IMR-90 (cell line): ENCODE measurements at regions not wholly inside any gene's neighbourhood (a gene's known extent, or its start where the extent isn't known, plus 50 kb on each side); places are given as distances from the start of the nearest gene placed in this dataset.

ENCODE experiments used
- ATAC-seq: fragments of 200-7000 bp; cut with Tn5 transposase; 2 replicates; pipeline ENCODE4 v1.9.1; 2020; ENCODE audit warnings: low read depth, mild to moderate bottlenecking, moderate library complexity
- BruUV-seq: library from RNA; stranded (reverse); fragments of 400-500 nt; replicated peaks from 2 replicates; lab custom pipeline; 2021; lab: Mats Ljungman, UMichigan
- CTCF ChIA-PET: fragments of 300-600 bp; formaldehyde crosslinking; extraction: SDS; loops from one replicate; lab custom pipeline; 2021; ENCODE audit warnings: antibody characterized with exemption; lab: Yijun Ruan, JAX
- POLR2A ChIA-PET: fragments of 300-600 bp; sonication (Branson Sonifier 250); formaldehyde crosslinking; loops from one replicate; lab custom pipeline; 2022; ENCODE audit warnings: antibody characterized with exemption; ENCODE audit not compliant: unreplicated experiment; lab: Charles Lee
- DNase-seq: peaks from one replicate; pipeline ENCODE4 v3.0.0; 2013
- H2AFZ ChIP-seq: replicated peaks from 2 replicates; pipeline ENCODE3; 2013; ENCODE audit warnings: low read length, mild to moderate bottlenecking; ENCODE audit not compliant: poor library complexity
- H2AK5ac ChIP-seq: 2 replicates; pipeline ENCODE4 v1.6.1; 2013; ENCODE audit warnings: low read depth, low read length, inconsistent platforms
- H2AK9ac ChIP-seq: replicated peaks from 2 replicates; pipeline ENCODE3; 2013; ENCODE audit warnings: mild to moderate bottlenecking, low read depth, low read length, moderate library complexity; ENCODE audit not compliant: poor library complexity
- H2BK120ac ChIP-seq: 2 replicates; pipeline ENCODE4 v1.6.1; 2013; ENCODE audit warnings: low read depth, low read length, inconsistent platforms
- H2BK15ac ChIP-seq: 3 replicates; pipeline ENCODE4 v1.6.1; 2013; ENCODE audit warnings: low read depth, low read length, inconsistent platforms
- H2BK20ac ChIP-seq: 2 replicates; pipeline ENCODE4 v1.6.1; 2013; ENCODE audit warnings: low read depth, mild to moderate bottlenecking, inconsistent platforms, low read length, moderate library complexity
- H2BK5ac ChIP-seq: 2 replicates; pipeline ENCODE4 v1.6.1; 2013; ENCODE audit warnings: mild to moderate bottlenecking, low read depth, low read length, inconsistent platforms; ENCODE audit not compliant: poor library complexity, severe bottlenecking
- H3K14ac ChIP-seq: replicated peaks from 2 replicates; pipeline ENCODE4 v1.6.1; 2013; ENCODE audit warnings: low read depth, low read length, inconsistent platforms
- H3K18ac ChIP-seq: 2 replicates; pipeline ENCODE4 v1.6.1; 2013; ENCODE audit warnings: low read depth, low read length, control low read depth
- H3K23ac ChIP-seq: 2 replicates; pipeline ENCODE4 v1.6.1; 2013; ENCODE audit warnings: low read depth, low read length, inconsistent platforms
- H3K27ac ChIP-seq: 2 replicates; pipeline ENCODE4 v1.5.1; 2013; ENCODE audit warnings: mild to moderate bottlenecking, control low read depth, low read length; ENCODE audit not compliant: insufficient read depth
- H3K27me3 ChIP-seq: 2 replicates; pipeline ENCODE4 v1.6.1; 2013; ENCODE audit warnings: low read length; ENCODE audit not compliant: control insufficient read depth, insufficient read depth
- H3K36me3 ChIP-seq: 2 replicates; pipeline ENCODE4 v1.6.1; 2013; ENCODE audit warnings: low read length, mixed read lengths; ENCODE audit not compliant: control insufficient read depth, insufficient read depth
- H3K4ac ChIP-seq: 2 replicates; pipeline ENCODE4 v1.6.1; 2013; ENCODE audit warnings: low read depth, low read length, inconsistent platforms
- H3K4me1 ChIP-seq: 2 replicates; pipeline ENCODE4 v1.6.1; 2013; ENCODE audit warnings: low read length, mixed read lengths; ENCODE audit not compliant: control insufficient read depth, insufficient read depth
- H3K4me2 ChIP-seq: 2 replicates; pipeline ENCODE4 v1.6.1; 2013; ENCODE audit warnings: low read depth, mild to moderate bottlenecking, control low read depth, low read length, moderate library complexity
- H3K4me3 ChIP-seq: 2 replicates; pipeline ENCODE4 v1.5.1; 2013; ENCODE audit warnings: low read depth, mild to moderate bottlenecking, control low read depth, low read length, moderate library complexity; ENCODE audit not compliant: insufficient read depth
- H3K56ac ChIP-seq: 2 replicates; pipeline ENCODE4 v1.6.1; 2013; ENCODE audit warnings: low read length, inconsistent platforms; ENCODE audit not compliant: insufficient read depth; ENCODE audit errors: extremely low read depth
- H3K79me1 ChIP-seq, 2 experiments: 2 replicates each; pipeline ENCODE4 v1.6.1; 2013; ENCODE audit warnings: low read length in 2 of 2, inconsistent platforms in 1 of 2, low read depth in 1 of 2
- H3K9ac ChIP-seq: 2 replicates; pipeline ENCODE4 v1.6.1; 2013; ENCODE audit warnings: low read depth, low read length, control low read depth
- H3K9me1 ChIP-seq: 2 replicates; pipeline ENCODE4 v1.6.1; 2013; ENCODE audit warnings: low read length, inconsistent platforms; ENCODE audit not compliant: insufficient read depth
- H3K9me3 ChIP-seq: 2 replicates; pipeline ENCODE4 v1.6.1; 2013; ENCODE audit warnings: low read length; ENCODE audit not compliant: control insufficient read depth, insufficient read depth
- H4K20me1 ChIP-seq: 2 replicates; pipeline ENCODE4 v1.6.1; 2013; ENCODE audit warnings: low read length, inconsistent platforms; ENCODE audit not compliant: insufficient read depth
- H4K5ac ChIP-seq: 2 replicates; pipeline ENCODE4 v1.6.1; 2013; ENCODE audit warnings: mild to moderate bottlenecking, low read depth, low read length, control low read depth
- H4K8ac ChIP-seq, 2 experiments: 2 replicates each; pipeline ENCODE4 v1.6.1; 2013; ENCODE audit warnings: low read depth in 2 of 2, low read length in 2 of 2, control low read depth in 1 of 2, inconsistent platforms in 1 of 2
- H4K91ac ChIP-seq: 2 replicates; pipeline ENCODE4 v1.6.1; 2013; ENCODE audit warnings: low read depth, low read length, inconsistent platforms; ENCODE audit not compliant: insufficient read depth
- CEBPB ChIP-seq: IDR thresholded peaks from 2 replicates; pipeline ENCODE4 v1.6.1; 2012; ENCODE audit warnings: low read depth, low read length, improper control_type of control experiment
- CHD1 ChIP-seq: IDR thresholded peaks from 2 replicates; pipeline ENCODE4 v1.6.1; 2012; ENCODE audit warnings: low read depth, low read length, improper control_type of control experiment
- FOS ChIP-seq: fragments of 150-350 bp; IDR thresholded peaks from 2 replicates; pipeline ENCODE4 v1.6.1; 2016; ENCODE audit warnings: low read depth, low read length
- MAFK ChIP-seq: IDR thresholded peaks from 2 replicates; pipeline ENCODE4 v1.6.1; 2012; ENCODE audit warnings: low read depth, low read length, improper control_type of control experiment
- MXI1 ChIP-seq: IDR thresholded peaks from 2 replicates; pipeline ENCODE4 v1.6.1; 2012; ENCODE audit warnings: low read depth, mild to moderate bottlenecking, low read length, moderate library complexity, borderline replicate concordance
- NFE2L2 ChIP-seq: fragments of 150-350 bp; IDR thresholded peaks from 2 replicates; pipeline ENCODE4 v1.6.1; 2016; ENCODE audit warnings: low read depth, mild to moderate bottlenecking, low read length
- POLR2A ChIP-seq: IDR thresholded peaks from 2 replicates; pipeline ENCODE4 v1.6.1; 2012; ENCODE audit warnings: mild to moderate bottlenecking, low read depth, low read length
- RAD21 ChIP-seq: IDR thresholded peaks from 2 replicates; pipeline ENCODE4 v1.6.1; 2012; ENCODE audit warnings: low read length, improper control_type of control experiment
- RCOR1 ChIP-seq: IDR thresholded peaks from 2 replicates; pipeline ENCODE4 v1.6.1; 2012; ENCODE audit warnings: mild to moderate bottlenecking, low read length, improper control_type of control experiment; ENCODE audit not compliant: insufficient replicate concordance
- RFX5 ChIP-seq: IDR thresholded peaks from 2 replicates; pipeline ENCODE4 v1.8.0; 2012; ENCODE audit warnings: low read depth, mild to moderate bottlenecking, low read length, moderate library complexity
- SMC3 ChIP-seq: fragments of 150-350 bp; IDR thresholded peaks from 2 replicates; pipeline ENCODE4 v1.6.1; 2016; ENCODE audit warnings: low read depth, mild to moderate bottlenecking, antibody characterized with exemption, low read length, moderate library complexity
- WGBS, 2 experiments: methylation state at CpG; one replicate each; pipeline versions ENCODE4 v1.1.5 to v1.1.7; 2013; ENCODE audit warnings: missing lambda C conversion rate in 2 of 2; ENCODE audit not compliant: insufficient read length in 1 of 2; ENCODE audit errors: extremely low coverage in 2 of 2; 5-methylcytosine and 5-hydroxymethylcytosine counted together
- dilution Hi-C: fragments of 300-500 bp; cut with HindIII; formaldehyde crosslinking; loops from one replicate; pipeline ENCODE4 v1.14.3; 2018; ENCODE audit warnings: low sequenced_read_pairs; ENCODE audit not compliant: unreplicated experiment
- in situ Hi-C: fragments of 300-500 bp; cut with MboI; formaldehyde crosslinking; loops from 3 replicates; pipeline ENCODE4 v1.14.3; 2019; ENCODE audit warnings: low sequenced_read_pairs, inconsistent platforms, mixed read lengths
- intact Hi-C: fragments of 100-400 bp; cut with micrococcal nuclease; formaldehyde crosslinking; loops from 2 replicates; pipeline ENCODE4 v1.10.0; 2022
- TF ChIP-seq, protein P1 (sequence below): fragments of 150-350 bp; IDR thresholded peaks from 2 replicates; pipeline ENCODE4 v1.6.1; 2017; ENCODE audit warnings: mild to moderate bottlenecking, antibody characterized with exemption, low read length, low read depth
- TF ChIP-seq, protein P2 (sequence below): fragments of 150-350 bp; IDR thresholded peaks from 2 replicates; pipeline ENCODE4 v1.6.1; 2016; ENCODE audit warnings: low read depth, mild to moderate bottlenecking, low read length, moderate library complexity, borderline replicate concordance
- TF ChIP-seq, protein P3 (sequence below): conservative IDR thresholded peaks from 2 replicates; pipeline ENCODE4 v1.5.1; 2012; ENCODE audit warnings: mild to moderate bottlenecking, low read depth, low read length, improper control_type of control experiment

- Histone ChIP-seq H2BK20ac (no peak overlapping the region), H3K4me3 (no peak overlapping the region), H3K56ac (no peak overlapping the region), H3K18ac (no peak overlapping the region), H4K20me1 (no peaks in the 10 kb centered on the region), H3K36me3 (no peaks in the 10 kb centered on the region), H3K79me1 (no peaks in the 10 kb centered on the region), H3K9ac (no peak overlapping the region), H3K4me1 (no peaks in the 10 kb centered on the region), H2BK5ac (no peak overlapping the region), H2BK15ac (no peak overlapping the region), H4K8ac (no peak overlapping the region), H3K27me3 (no peaks in the 10 kb centered on the region), H3K4me2 (no peak overlapping the region), H3K9me3 (no peaks in the 10 kb centered on the region), H2AK9ac (no peak overlapping the region), H2BK120ac (no peak overlapping the region), H2AFZ (no peak overlapping the region), H3K9me1 (no peaks in the 10 kb centered on the region), H2AK5ac (no peak overlapping the region), H3K27ac (no peak overlapping the region), H3K14ac (no peak overlapping the region), H3K4ac (no peak overlapping the region), H4K91ac (no peak overlapping the region), H4K5ac (no peak overlapping the region), H3K23ac (no peak overlapping the region)
- POLR2A ChIA-PET, result no interaction called here
- WGBS, 2 experiments, result no CpG with 5 or more reads among the region's 3 CpGs
- TF ChIP-seq RFX5 (no peak), CEBPB (no peak), MXI1 (no peak), MAFK (no peak), RCOR1 (no peak), POLR2A (no peak), NFE2L2 (no peak), SMC3 (no peak), RAD21 (no peak), FOS (no peak), CHD1 (no peak)
- TF ChIP-seq, protein P1, sequence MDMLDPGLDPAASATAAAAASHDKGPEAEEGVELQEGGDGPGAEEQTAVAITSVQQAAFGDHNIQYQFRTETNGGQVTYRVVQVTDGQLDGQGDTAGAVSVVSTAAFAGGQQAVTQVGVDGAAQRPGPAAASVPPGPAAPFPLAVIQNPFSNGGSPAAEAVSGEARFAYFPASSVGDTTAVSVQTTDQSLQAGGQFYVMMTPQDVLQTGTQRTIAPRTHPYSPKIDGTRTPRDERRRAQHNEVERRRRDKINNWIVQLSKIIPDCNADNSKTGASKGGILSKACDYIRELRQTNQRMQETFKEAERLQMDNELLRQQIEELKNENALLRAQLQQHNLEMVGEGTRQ, result no peak
- TF ChIP-seq, protein P2, sequence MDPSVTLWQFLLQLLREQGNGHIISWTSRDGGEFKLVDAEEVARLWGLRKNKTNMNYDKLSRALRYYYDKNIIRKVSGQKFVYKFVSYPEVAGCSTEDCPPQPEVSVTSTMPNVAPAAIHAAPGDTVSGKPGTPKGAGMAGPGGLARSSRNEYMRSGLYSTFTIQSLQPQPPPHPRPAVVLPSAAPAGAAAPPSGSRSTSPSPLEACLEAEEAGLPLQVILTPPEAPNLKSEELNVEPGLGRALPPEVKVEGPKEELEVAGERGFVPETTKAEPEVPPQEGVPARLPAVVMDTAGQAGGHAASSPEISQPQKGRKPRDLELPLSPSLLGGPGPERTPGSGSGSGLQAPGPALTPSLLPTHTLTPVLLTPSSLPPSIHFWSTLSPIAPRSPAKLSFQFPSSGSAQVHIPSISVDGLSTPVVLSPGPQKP, result no peak
- TF ChIP-seq, protein P3, sequence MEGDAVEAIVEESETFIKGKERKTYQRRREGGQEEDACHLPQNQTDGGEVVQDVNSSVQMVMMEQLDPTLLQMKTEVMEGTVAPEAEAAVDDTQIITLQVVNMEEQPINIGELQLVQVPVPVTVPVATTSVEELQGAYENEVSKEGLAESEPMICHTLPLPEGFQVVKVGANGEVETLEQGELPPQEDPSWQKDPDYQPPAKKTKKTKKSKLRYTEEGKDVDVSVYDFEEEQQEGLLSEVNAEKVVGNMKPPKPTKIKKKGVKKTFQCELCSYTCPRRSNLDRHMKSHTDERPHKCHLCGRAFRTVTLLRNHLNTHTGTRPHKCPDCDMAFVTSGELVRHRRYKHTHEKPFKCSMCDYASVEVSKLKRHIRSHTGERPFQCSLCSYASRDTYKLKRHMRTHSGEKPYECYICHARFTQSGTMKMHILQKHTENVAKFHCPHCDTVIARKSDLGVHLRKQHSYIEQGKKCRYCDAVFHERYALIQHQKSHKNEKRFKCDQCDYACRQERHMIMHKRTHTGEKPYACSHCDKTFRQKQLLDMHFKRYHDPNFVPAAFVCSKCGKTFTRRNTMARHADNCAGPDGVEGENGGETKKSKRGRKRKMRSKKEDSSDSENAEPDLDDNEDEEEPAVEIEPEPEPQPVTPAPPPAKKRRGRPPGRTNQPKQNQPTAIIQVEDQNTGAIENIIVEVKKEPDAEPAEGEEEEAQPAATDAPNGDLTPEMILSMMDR, result no peak
- intact Hi-C loops, result no loop called here
- BruUV-seq, result no TSS peak
- CTCF ChIA-PET, result no interaction called here
- no peak for ATAC-seq
- no peak for DNase-seq
- in situ Hi-C loops, result no loop called here
- dilution Hi-C loops, result no loop called here
These were observed 831.1 kb upstream of the PRMT6 start for GRCh38 chr1:106225403-106225802.
